Stimulated activated CD4-positive, alpha-beta T cell treated with anti-CD3 and anti-CD28 coated beads, Interleukin-4, amount 100 ng/mL, for 1 hour (primary cell): ENCODE measurements at regions not wholly inside any gene's neighbourhood (a gene's known extent, or its start where the extent isn't known, plus 50 kb on each side); places are given as distances from the start of the nearest gene placed in this dataset.
"Not testable (repeated sequence)": the region's sequence is repeated elsewhere in the genome, so short reads cannot be mapped to it uniquely, and the experiment has no call there.

Experiments
- DNase-seq: peaks from one replicate; pipeline ENCODE4 v3.0.0-alpha.2; 2020

DNA sequence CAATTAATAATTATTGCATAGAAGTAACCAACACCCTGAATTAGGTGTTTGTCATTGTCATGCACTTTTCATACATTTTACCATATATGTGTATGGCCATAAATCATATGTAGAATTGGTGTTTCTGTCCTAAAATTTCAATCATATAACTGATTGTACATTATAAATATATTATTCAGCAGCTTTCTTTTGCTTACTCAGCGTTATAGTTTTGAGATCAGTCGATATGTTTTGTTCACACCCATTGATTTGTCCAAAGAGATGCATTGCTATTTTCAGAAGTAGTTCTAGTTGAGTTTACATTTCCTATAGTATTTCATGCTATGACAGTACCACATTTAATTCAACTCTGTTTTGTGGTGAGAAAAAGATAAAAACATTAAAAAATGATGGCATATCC, 50.5 kb upstream of the PARP4 start:
- DNase-seq = no peak

DNA sequence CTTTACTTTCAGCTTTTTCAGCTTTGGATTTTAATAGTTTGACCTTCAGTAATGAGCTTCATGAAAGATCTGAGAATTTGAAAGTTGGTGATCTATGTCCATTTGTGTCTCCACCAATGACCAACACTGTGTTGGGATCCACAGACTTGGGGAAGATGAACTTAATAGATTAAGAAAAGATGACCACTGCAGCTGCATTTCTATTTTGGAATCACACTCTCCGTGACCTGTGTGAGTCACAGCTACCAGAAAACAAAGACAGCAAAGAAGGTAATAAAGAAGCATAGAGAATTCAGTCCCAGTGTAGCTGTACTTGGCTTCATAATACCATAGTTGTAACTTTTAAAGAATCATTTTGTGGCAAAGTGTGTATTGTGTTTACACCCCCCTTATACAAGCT, 51.4 kb upstream of the PARP4 start:
- DNase-seq = not testable (repeated sequence)

- DNase-seq = no peak
These were observed 52.3 kb upstream of the PARP4 start for GRCh38 chr13:24564881-24565280.

DNA sequence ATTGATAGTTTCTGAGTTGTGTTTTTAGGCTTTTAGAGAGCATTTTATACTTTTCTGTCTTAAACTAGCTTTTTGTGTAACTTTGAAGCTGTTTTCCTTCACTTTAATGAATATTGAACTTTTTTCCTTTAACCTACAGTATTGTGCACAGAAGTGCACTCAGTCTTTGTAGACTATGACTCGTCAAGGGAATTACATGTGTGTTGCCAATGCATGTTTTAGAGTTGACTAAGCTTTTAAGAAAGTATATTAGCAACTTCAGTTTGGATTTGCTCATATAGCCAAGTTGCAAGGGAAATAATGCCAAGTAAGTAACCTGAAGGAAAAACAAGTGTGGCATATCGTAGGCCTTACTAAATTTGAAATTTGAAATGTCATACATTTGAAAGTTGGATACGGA, 55.0 kb upstream of the PARP4 start:
- DNase-seq = not testable (repeated sequence)

- no peak for DNase-seq
These were observed 62.3 kb upstream of the PARP4 start for GRCh38 chr13:24574847-24575246.

- DNase-seq = not testable (repeated sequence)
These were observed 67.7 kb upstream of the PARP4 start for GRCh38 chr13:24580315-24580714.

- not testable (repeated sequence) for DNase-seq
These were observed 69.0 kb upstream of the PARP4 start for GRCh38 chr13:24581578-24581977.

GRCh38 chr13:24591697-24592096, 79.1 kb upstream of the PARP4 start:
- not testable (repeated sequence) for DNase-seq

- not testable (repeated sequence) for DNase-seq
These were observed 82.1 kb upstream of the ATP12A start for GRCh38 chr13:24597906-24598670.

DNA sequence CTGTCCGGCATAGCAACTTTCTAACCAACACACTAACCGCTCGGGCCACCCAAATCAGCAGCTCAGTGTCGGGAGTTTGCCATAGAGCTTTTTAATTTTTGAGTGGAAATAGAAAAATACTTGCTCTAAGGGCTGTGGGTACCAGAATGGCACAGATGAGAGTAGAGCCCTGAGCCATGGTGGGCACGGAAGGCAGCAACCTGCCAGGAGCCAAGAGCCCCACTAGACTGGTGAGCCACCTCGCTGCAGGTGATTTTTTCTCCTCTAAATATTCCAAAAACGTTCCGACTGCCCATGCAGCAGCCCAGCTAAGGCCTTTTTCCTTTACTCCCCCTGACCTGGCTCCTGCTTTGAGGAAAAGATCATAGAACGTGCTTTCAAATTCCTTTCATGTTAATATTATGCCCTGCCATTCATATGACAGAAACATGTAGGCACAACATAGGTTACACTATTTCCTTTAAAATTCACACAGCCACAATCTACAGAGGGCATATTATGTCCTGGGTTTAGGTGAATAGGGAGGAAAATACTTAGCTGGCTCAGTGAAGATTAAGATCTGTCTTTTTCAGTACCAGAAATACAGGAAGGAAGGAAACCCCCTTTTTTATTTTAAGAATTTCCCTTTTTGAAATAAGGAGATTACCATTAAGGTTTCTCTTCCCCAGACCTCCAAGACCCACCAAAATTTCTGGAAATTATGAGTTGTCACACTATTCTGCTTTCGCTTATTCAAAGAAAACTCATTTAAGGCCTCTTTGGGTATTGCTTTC, 81.0 kb upstream of the ATP12A start:
- not testable (repeated sequence) for DNase-seq

- DNase-seq = no peak
These were observed 74.3 kb upstream of the ATP12A start for GRCh38 chr13:24605923-24606372.

- no peak for DNase-seq
These were observed 73.6 kb upstream of the ATP12A start for GRCh38 chr13:24606486-24607170.

- no peak for DNase-seq
These were observed 69.3 kb upstream of the ATP12A start for GRCh38 chr13:24610956-24611355.

GRCh38 chr13:24612726-24613125, 67.5 kb upstream of the ATP12A start:
- no peak for DNase-seq

- DNase-seq = no peak
These were observed 67.1 kb upstream of the ATP12A start for GRCh38 chr13:24613128-24613527.

DNA sequence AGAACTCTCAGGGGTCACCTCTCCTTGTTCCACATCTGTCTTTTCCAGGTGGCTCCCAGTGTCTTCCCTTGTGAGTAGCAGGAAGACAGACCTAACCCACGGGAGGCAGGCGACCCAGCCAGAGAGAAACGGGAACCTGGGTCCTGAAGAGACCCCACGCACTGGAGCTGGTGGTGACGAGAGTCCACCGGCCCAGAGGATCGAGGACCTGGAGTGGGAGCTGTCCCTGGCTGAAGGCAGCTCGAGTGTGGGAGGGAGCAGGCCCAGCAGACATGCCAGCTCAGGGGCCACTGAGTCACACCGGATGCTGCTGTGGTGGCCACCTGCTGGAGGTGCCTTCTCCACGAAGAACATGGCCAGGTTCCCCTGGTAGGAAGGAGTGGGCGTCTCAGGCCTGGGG, 66.5 kb upstream of the ATP12A start:
- DNase-seq = no peak

DNA sequence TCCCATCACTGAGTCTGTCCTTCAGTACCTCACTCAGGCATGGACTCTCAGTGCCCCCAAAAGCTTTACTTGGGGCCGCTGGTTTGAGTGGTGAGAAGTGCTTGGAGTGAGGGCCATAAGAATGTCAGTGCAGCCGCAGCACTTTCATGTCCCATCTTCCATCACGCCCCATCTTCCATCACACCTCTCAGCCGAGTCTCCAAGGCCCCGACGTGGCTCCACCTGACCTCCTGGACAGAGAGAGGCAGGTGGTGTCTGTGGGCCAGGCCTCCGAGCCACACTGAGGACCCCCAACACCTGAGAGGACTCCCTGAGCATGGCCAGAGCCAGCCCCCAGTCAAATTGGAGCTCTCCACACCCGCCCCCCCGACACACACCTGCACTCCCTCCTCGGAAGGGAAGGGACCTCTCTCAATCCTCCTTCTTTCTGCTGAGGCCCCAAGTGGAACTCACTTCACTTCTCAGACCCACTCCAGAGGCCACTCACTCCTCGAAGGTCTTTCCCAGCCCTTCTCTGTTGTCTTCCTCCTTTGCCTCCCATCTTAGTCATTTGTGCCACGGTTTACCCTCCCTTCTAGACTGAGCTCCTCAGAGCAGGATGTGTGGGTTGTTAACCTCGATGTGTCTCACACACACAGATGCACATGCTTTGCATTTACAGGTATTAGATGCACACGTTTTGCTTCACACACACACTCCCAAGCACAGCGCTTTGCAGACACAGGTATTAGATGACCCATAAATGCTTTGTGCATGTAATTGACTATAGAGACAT, 65.7 kb upstream of the ATP12A start:
- DNase-seq = no peak

- no peak for DNase-seq
These were observed 65.1 kb upstream of the ATP12A start for GRCh38 chr13:24615114-24615513.

DNA sequence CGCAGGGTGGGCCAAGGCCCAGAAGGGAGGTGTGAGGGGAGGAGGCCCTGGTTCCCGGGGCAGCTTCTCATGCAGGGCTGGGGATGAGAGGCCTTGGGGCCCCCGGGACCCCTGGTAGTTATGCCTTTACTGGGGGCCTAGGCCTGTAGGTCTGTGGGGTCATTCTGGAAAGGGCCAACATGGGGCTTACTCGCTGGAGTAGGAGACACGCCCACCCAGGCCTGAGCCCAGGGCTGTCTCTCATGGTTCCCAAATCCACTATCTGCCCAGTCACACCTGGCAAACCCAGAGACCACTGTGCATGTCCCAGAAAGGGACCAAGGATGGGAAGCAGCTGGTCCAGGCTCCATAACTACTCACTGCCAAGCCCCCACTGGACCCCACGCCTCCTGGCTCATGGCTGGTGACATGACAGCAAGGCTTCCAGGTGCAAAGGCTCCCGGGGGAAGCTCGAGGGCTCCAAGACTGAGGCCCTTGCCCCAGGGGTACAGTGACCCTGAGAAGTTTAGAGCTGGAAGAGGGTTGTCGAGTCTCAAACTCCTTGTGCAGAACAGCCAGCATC, 64.2 kb upstream of the ATP12A start:
- no peak for DNase-seq

GRCh38 chr13:24616514-24616913, 63.7 kb upstream of the ATP12A start:
- no peak for DNase-seq

DNA sequence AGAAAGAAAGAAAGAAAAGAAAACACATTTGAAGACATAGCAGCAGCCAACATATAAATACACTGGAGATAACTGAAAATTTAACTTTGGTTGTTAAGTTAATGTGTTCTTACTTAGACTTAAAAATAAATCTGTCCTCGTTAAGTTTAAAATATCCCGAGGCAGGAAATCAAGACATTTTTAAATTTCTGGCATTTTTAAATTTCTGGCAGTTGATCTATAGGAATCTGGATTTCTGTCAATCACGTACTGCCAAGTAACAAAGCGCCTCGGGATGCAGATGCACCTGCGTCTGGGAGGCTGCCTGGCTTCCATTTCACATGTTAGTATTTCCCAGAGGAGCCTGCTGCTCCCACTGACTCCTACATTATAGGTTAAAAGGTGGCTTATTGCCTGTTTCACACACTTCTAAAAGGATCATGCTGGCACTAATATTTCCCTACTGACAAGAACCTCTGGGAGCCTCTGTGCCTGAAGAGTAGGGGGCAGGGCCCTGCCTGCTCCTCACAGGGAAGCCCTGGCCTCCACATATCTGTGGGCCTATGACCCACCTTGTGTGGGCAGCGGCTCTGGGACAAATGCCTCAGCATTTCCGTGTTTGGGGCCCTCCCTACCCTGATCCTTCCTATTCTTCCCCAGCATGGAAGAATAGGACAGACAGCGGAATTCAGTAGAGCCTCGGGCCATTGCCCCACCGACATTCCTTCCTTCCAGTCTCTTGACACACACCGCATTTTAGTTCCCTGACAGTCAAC, 62.8 kb upstream of the ATP12A start:
- DNase-seq = no peak
